Posterior vena cava (tissue), 2 donors: ENCODE measurements at regions not wholly inside any gene's neighbourhood (a gene's known extent, or its start where the extent isn't known, plus 50 kb on each side); places are given as distances from the start of the nearest gene placed in this dataset.

ENCODE experiments used
- DNase-seq: peaks from one replicate; pipeline ENCODE4 v3.0.0-alpha.2; 2020; ENCODE audit warnings: low spot score
- intact Hi-C, 2 donors: fragments of 100-400 bp; cut with DNase I; formaldehyde crosslinking; loops; one replicate each; pipeline versions ENCODE4 v1.14.1 to v1.14.2; 2022 to 2023
- donor health status: DM: yes; HTN: yes; CAD: no.
- donor health status: DM: yes; HTN: yes; CAD: no.

DNA sequence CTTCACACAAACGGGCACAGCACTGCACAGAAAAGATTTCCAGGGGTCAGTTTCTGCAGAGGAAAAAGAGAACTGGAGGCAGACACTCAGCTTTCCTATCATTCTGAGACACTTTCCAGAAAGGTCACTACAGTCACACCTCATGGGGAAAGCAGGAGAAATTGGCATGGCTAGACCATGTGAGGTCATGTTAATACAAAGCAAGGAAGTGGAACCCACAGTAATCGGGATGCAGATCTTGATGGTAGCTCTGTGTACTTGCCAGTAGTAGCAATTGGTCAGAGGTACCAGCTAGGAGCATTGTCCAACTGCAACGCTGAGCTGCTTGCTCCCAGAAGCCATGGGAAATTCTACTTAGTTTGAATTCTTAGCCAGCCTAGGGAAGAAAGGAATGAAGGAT is 255.3 kb upstream of the PCDH10 start:
- intact Hi-C loops, result no loop called here
- no peak for DNase-seq

GRCh38 chr4:132901224-132901623 is 247.9 kb upstream of the PCDH10 start:
- intact Hi-C loops, result no loop called here
- DNase-seq, result no peak

GRCh38 chr4:132910229-132910748 is 238.8 kb upstream of the PCDH10 start:
- DNase-seq, result no peak
- intact Hi-C loops, result no loop called here

DNA sequence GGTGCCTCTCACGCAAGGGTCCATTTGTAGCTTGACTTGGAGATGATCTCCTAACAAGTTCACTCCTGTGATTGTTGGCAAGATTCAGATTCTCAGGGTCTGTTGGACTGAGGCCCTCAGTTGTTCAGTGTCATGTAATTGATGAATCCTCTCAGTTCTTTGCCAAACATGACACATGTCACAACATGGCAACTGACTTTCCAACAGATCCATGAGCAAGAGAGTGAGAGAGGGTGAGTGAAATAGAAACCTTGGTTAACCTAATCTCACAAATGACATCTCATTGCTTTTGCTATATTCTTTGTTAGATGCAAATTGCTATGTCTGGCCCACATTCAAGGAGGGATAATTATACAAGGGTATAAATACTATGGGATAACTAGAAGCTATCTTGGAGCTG is 231.0 kb upstream of the PCDH10 start:
- no peak for DNase-seq
- intact Hi-C loops, result no loop called here

DNA sequence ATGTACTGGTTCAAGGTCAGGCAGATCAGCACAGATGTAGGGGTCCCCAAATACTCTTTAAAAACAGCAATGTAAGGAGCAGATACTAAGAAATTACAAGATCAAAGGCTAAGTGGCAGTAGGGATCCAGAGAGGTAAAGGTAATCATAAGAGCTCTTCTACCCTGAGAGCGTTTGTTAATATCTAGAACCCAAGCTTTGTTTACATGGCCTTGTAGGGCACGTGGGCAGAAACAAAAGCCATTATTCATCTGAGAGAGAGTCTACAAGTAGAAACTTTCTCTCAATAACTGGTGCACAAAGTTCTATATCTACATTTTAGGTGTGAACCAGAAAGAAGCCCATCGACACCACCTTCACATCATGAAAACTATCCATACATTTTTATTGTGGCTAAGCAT is 225.6 kb upstream of the PCDH10 start:
- DNase-seq, result no peak
- intact Hi-C loops, result no loop called here

DNA sequence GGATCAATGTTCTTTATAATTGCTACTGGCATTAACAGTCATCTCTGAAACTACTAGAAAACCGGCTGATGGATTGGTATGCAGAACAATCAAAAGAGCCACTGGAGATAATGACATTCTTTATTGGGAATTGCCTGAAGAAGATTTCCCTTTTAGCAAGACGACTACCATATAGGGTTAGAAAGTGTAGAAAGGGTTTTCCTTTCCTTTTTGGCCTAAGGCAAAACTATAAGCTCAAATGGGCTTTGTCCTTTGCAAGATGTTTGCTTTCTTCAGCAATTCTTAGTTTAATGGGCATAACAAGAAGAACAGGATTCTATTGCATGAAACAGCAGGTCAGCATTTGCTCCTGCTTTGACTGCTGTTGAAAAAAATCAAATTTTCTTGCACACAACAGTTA is 214.2 kb upstream of the PCDH10 start:
- intact Hi-C loops, result no loop called here
- DNase-seq, result no peak

DNA sequence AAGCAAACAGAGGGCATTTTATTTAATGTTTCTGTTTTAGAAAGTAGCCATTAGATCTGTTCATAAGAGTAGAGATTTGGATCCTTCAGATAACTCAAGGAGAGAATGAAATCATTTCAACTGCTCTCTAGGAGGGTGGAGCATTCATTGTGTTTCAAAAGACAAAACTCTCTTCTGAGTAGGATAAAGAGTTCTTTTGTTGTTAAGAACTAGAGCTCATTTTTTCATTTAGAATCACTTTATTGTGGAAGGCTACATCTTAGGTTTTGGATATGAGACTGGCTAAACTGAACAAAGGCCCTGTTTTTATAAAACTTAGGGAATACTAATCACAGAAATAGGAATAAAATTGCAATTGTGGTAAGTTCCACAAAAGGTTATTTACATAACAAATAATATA is 193.9 kb upstream of the PCDH10 start:
- DNase-seq, result no peak
- intact Hi-C loops, result no loop called here

DNA sequence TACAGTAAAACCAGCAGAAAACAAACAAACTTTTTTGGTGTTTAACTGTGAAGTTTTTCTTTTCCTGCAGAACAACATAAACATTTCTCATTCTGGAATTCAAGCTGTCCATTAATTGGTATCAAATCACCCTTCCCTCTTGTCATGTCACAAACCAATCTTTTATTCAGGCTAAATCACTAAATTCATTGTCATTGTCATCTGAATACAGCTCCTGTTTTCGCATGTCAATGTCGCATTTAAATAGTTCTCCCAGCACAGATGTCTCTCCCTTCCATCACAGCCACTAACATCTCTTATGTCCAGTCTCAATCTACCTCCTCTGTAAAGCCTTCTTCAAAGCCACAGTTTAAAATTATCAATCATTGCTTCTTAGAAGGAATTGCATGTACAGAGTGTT is 192.1 kb upstream of the PCDH10 start:
- no peak for DNase-seq

DNA sequence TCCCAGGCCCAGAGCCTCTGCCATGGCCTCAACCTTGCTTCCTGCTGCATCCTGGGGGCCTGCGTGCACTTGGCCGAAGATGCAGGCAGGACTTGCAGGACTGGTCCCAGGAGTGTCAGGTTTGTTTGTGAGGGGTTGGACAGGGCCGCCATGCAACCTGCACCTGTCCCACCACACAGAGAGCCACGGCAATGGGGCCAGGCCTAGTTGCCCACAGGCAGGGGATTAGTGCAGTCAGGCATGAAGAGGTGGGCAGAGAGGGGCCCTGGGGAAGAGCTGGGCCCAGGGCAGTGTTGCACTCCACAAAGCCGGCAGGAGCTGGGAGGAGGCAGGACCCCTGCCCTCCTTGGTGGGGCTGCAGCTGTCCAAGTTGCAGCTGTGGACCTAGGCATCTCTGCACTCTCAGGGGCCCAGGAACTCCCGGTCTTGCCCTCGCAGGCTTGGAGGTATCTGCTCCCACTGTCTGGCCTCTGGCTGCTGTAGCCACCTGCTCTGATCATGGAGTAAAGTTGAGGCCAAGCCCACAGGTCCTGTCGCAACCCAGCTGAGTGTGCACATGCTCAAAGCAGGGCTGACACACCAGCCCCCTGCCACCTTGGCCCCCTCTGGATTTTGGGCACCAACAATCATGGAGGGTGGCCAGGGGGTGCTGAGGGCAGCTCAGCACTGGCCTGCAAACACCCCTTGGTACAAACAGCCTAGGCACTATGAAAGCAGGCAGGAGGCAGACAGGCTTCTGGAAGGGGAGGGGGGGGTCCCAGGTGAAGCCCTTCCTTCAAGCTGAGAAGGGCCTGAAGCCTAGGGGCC is 190.4 kb upstream of the PCDH10 start:
- intact Hi-C loops, result no loop called here
- DNase-seq, result no peak

More for the DNA sequence above, 192.1 kb upstream of the PCDH10 start:
- intact Hi-C loops, result no loop called here

DNA sequence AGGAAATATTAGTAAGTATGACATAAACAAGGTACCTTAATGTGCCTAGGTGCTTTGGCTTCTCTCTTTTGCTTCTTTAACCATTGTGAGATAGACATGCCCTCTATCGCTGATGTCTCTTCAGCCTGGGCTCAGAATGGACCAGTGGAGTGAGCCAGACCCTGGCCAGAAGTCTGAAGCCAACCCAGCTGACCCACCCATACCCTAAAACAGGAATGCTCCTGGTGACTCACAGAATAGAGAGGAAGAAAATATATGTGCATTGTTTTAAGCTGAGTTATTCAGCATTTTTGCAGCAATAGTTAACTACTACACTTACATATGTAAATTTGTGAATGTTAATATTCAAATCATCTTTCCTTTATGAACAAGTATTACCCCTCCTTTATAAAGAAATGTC is 167.5 kb upstream of the PCDH10 start:
- DNase-seq, result no peak
- intact Hi-C loops, result no loop called here

DNA sequence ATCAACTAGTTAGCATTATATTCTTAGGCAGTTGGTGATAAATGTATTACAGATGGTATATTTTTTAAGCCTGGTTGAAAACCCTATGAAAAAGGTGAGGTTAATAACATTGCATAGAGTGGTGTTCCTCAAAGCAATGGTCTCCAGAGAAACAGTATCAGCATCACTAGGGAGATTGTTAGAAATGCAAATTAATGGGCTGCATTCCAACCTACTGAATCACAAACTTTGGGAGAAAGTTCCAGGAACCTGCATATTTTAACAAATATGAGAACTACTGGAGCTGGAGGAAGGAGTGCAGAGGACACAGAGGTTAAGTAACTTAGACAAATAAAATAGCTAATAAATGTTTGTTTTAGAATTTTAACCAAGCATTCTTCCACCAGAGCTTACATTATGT is 166.9 kb upstream of the PCDH10 start:
- no peak for DNase-seq
- intact Hi-C loops, result no loop called here

- DNase-seq, result no peak
- intact Hi-C loops, result no loop called here
These were observed 158.0 kb upstream of the PCDH10 start for GRCh38 chr4:132991111-132991510.

DNA sequence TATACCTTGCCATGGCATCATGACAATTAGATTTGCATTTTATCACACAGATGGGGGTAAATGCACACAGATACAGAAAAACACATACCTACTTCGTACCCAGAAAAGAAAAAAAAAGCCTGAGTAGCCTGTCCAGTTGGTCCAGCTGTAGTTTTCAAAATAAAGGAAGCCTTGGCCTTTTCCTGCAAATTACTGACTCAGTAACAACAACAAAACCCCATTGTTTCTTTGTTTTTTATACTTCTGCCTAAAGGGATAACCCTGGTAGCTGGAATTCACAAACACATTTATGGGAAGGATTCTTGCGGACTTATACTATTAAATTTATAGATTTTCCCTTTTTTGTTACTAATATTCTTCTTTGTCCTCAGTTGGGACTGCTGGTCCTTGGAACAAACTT is 156.4 kb upstream of the PCDH10 start:
- intact Hi-C loops, result no loop called here

GRCh38 chr4:132998585-132999230 is 150.4 kb upstream of the PCDH10 start:
- intact Hi-C loops, result no loop called here
- DNase-seq, result no peak

More for the DNA sequence above, 156.4 kb upstream of the PCDH10 start:
- DNase-seq, result no peak

GRCh38 chr4:133000012-133000411 is 149.1 kb upstream of the PCDH10 start:
- intact Hi-C loops, result no loop called here
- DNase-seq, result no peak

DNA sequence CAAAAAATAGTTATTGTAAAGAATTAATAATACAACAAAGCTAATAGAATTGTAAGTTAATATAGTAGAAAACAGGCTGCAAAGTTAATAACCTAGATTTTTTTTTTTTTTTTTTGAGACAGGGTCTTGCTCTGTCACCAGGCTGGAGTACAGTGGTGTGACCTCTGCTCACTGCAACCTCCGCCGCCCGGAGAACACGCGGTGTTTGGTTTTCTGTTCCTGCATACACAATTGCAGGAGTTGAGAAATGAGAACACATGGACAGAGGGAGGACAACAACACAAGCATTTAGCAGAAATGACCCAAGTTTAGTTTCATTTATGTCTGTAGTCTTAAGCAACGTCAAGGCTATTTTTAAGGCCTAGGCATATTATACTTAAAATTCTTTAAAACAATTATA is 145.9 kb upstream of the PCDH10 start:
- DNase-seq, result no peak
- intact Hi-C loops, result no loop called here

GRCh38 chr4:133014473-133015135 is 134.5 kb upstream of the PCDH10 start:
- no peak for DNase-seq
- intact Hi-C loops, result no loop called here

DNA sequence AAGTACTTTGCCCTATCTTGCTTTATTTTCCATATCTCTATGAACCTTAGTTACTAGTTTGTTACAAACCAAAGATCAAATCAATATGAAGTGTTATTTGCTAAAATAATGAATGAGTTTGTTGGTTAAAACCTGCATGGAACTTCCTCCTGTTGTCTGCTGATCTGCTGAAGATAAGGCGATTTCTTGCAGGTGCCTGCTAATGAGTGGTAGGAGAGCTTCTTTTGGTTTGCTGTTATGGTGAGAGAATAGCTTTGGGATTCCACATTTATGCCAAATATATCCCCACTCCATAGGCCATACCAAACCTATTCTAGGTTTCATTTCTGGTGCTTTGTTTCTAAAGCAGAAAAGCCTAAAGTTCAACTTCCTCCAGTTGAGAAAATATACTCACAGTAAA is 103.8 kb upstream of the PCDH10 start:
- DNase-seq, result no peak
- intact Hi-C loops, result no loop called here

- intact Hi-C loops, result no loop called here
- no peak for DNase-seq
These were observed 102.9 kb upstream of the PCDH10 start for GRCh38 chr4:133046156-133046555.

DNA sequence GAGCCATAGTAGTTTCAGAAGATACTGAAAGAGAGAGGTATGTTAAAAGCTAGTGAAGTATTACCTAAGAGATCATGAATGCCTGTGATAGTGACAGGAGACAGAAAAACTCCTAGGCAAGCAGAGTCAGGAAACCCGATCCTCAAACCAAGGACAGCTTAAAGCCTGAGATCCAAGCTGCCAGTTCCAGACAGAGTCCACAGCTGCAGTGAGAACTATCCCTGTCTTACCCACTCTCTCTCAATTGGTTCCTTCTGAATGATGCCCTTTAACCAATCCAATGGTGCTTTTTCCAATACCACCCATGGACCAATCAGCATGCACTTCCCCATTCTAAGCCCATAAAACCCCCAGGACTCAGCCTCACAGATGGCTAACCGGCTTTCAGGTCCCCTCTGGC is 90.4 kb upstream of the PCDH10 start:
- intact Hi-C loops, result no loop called here
- DNase-seq, result no peak
